ENCODE measurements at regions not wholly inside any gene's neighbourhood (a gene's known extent, or its start where the extent isn't known, plus 50 kb on each side); places are given as distances from the start of the nearest gene placed in this dataset.

DNA sequence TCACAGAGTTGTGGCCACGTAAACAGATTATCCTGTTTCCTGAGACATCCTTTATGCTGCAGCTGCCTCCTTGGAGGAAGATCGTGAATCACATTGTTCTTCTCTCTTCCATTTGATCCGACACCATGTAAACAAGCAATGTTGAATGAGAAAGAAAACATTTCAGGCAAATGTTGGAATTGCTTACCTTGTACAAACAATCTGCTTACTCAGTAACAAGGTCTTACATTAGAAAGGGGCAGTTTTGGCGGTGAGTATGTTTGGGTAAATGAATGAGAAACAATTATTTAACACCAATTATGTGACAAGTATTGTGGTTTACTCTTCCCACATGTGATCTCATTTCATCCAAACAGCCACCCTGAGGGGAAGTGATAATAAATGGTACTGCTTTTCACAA, 637.8 kb downstream of the RAB28 start (continued):
- TF ChIP-seq, protein P1, sequence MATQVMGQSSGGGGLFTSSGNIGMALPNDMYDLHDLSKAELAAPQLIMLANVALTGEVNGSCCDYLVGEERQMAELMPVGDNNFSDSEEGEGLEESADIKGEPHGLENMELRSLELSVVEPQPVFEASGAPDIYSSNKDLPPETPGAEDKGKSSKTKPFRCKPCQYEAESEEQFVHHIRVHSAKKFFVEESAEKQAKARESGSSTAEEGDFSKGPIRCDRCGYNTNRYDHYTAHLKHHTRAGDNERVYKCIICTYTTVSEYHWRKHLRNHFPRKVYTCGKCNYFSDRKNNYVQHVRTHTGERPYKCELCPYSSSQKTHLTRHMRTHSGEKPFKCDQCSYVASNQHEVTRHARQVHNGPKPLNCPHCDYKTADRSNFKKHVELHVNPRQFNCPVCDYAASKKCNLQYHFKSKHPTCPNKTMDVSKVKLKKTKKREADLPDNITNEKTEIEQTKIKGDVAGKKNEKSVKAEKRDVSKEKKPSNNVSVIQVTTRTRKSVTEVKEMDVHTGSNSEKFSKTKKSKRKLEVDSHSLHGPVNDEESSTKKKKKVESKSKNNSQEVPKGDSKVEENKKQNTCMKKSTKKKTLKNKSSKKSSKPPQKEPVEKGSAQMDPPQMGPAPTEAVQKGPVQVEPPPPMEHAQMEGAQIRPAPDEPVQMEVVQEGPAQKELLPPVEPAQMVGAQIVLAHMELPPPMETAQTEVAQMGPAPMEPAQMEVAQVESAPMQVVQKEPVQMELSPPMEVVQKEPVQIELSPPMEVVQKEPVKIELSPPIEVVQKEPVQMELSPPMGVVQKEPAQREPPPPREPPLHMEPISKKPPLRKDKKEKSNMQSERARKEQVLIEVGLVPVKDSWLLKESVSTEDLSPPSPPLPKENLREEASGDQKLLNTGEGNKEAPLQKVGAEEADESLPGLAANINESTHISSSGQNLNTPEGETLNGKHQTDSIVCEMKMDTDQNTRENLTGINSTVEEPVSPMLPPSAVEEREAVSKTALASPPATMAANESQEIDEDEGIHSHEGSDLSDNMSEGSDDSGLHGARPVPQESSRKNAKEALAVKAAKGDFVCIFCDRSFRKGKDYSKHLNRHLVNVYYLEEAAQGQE (IDR thresholded peaks at IDR 0.05; ENCODE audit: unreplicated experiment): no peak
- TF ChIP-seq EZH2phosphoT487 (IDR thresholded peaks at IDR 0.05; ENCODE audit: unreplicated experiment): no peak

DNA sequence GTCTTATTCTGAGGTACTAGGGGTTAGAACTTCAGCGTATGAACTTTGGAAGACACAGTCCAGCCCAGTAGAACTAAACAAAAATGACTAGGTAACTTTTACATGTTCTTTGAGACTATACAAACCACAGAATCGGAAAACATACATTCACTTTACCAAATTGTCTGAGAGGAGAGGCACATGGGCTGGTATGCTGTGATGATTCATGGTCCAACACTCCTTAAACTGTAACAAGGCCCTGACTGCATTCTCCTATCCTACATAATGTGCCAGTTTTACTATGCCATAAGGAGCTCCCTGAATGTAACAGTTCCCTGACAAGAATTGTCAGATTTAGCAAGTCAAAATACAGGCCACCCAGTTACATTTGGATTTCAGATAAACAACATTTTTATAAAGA, 640.0 kb downstream of the RAB28 start:
- no peaks in the 10 kb centered on the region for H3K79me2 ChIP-seq (replicated peaks; ENCODE audit: insufficient read depth)
- no peaks in the 10 kb centered on the region for H4K20me1 ChIP-seq (replicated peaks; ENCODE audit: insufficient read depth)
- H3K4me2 ChIP-seq: no peak overlapping the region
- H3K4me3 ChIP-seq: no peak overlapping the region
- no peak overlapping the region for H3K27ac Mint-ChIP-seq
- H3K9me2 ChIP-seq (ENCODE audit: insufficient read depth): no peaks in the 10 kb centered on the region; the same call in 1 of the 2 replicates
- H3K36me3 Mint-ChIP-seq (ENCODE audit: low read depth): no peaks in the 10 kb centered on the region
- H3K27me3 Mint-ChIP-seq (ENCODE audit: insufficient read depth, low read depth, poor library complexity): peaks cover 1% of the 10 kb centered on the region
- H2AFZ ChIP-seq: no peak overlapping the region
- no peaks in the 10 kb centered on the region for H3K36me3 ChIP-seq (ENCODE audit: insufficient read depth)
- ATAC-seq: no peak
- no peak overlapping the region for H3K4me3 Mint-ChIP-seq
- H3K9me3 Mint-ChIP-seq: no peaks in the 10 kb centered on the region; the same call in 2 of the 3 replicates
- H3K4me1 Mint-ChIP-seq: peaks cover 9% of the 10 kb centered on the region
- no peak overlapping the region for H3K27ac ChIP-seq (ENCODE audit: low read depth)
- no peaks in the 10 kb centered on the region for H3F3A ChIP-seq (replicated peaks; ENCODE audit: low read depth)
- no peaks in the 10 kb centered on the region for H3K27me3 ChIP-seq (ENCODE audit: insufficient read depth)
- 0 out of 2 replicates have a peak, but pooled peaks cover 9% of the 10 kb centered on the region for H3K4me1 ChIP-seq (ENCODE audit: insufficient read depth)
- no peak for DNase-seq (ENCODE audit: low spot score)
- TF ChIP-seq, protein P2, sequence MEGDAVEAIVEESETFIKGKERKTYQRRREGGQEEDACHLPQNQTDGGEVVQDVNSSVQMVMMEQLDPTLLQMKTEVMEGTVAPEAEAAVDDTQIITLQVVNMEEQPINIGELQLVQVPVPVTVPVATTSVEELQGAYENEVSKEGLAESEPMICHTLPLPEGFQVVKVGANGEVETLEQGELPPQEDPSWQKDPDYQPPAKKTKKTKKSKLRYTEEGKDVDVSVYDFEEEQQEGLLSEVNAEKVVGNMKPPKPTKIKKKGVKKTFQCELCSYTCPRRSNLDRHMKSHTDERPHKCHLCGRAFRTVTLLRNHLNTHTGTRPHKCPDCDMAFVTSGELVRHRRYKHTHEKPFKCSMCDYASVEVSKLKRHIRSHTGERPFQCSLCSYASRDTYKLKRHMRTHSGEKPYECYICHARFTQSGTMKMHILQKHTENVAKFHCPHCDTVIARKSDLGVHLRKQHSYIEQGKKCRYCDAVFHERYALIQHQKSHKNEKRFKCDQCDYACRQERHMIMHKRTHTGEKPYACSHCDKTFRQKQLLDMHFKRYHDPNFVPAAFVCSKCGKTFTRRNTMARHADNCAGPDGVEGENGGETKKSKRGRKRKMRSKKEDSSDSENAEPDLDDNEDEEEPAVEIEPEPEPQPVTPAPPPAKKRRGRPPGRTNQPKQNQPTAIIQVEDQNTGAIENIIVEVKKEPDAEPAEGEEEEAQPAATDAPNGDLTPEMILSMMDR (conservative IDR thresholded peaks at IDR 0.05; ENCODE audit: low read depth in 2 of 2): no peak
- TF ChIP-seq POLR2AphosphoS5 (IDR thresholded peaks at IDR 0.05; ENCODE audit: low read depth): no peak
- TF ChIP-seq JUNB (IDR thresholded peaks at IDR 0.05; ENCODE audit: unreplicated experiment): no peak
- TF ChIP-seq EZH2phosphoT487 (IDR thresholded peaks at IDR 0.05; ENCODE audit: unreplicated experiment): no peak
- no peak for TF ChIP-seq EZH2 (IDR thresholded peaks at IDR 0.05; ENCODE audit: low read depth, unreplicated experiment)
- TF ChIP-seq, protein P3, sequence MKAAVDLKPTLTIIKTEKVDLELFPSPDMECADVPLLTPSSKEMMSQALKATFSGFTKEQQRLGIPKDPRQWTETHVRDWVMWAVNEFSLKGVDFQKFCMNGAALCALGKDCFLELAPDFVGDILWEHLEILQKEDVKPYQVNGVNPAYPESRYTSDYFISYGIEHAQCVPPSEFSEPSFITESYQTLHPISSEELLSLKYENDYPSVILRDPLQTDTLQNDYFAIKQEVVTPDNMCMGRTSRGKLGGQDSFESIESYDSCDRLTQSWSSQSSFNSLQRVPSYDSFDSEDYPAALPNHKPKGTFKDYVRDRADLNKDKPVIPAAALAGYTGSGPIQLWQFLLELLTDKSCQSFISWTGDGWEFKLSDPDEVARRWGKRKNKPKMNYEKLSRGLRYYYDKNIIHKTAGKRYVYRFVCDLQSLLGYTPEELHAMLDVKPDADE (IDR thresholded peaks at IDR 0.05): no peak
- TF ChIP-seq, protein P4, sequence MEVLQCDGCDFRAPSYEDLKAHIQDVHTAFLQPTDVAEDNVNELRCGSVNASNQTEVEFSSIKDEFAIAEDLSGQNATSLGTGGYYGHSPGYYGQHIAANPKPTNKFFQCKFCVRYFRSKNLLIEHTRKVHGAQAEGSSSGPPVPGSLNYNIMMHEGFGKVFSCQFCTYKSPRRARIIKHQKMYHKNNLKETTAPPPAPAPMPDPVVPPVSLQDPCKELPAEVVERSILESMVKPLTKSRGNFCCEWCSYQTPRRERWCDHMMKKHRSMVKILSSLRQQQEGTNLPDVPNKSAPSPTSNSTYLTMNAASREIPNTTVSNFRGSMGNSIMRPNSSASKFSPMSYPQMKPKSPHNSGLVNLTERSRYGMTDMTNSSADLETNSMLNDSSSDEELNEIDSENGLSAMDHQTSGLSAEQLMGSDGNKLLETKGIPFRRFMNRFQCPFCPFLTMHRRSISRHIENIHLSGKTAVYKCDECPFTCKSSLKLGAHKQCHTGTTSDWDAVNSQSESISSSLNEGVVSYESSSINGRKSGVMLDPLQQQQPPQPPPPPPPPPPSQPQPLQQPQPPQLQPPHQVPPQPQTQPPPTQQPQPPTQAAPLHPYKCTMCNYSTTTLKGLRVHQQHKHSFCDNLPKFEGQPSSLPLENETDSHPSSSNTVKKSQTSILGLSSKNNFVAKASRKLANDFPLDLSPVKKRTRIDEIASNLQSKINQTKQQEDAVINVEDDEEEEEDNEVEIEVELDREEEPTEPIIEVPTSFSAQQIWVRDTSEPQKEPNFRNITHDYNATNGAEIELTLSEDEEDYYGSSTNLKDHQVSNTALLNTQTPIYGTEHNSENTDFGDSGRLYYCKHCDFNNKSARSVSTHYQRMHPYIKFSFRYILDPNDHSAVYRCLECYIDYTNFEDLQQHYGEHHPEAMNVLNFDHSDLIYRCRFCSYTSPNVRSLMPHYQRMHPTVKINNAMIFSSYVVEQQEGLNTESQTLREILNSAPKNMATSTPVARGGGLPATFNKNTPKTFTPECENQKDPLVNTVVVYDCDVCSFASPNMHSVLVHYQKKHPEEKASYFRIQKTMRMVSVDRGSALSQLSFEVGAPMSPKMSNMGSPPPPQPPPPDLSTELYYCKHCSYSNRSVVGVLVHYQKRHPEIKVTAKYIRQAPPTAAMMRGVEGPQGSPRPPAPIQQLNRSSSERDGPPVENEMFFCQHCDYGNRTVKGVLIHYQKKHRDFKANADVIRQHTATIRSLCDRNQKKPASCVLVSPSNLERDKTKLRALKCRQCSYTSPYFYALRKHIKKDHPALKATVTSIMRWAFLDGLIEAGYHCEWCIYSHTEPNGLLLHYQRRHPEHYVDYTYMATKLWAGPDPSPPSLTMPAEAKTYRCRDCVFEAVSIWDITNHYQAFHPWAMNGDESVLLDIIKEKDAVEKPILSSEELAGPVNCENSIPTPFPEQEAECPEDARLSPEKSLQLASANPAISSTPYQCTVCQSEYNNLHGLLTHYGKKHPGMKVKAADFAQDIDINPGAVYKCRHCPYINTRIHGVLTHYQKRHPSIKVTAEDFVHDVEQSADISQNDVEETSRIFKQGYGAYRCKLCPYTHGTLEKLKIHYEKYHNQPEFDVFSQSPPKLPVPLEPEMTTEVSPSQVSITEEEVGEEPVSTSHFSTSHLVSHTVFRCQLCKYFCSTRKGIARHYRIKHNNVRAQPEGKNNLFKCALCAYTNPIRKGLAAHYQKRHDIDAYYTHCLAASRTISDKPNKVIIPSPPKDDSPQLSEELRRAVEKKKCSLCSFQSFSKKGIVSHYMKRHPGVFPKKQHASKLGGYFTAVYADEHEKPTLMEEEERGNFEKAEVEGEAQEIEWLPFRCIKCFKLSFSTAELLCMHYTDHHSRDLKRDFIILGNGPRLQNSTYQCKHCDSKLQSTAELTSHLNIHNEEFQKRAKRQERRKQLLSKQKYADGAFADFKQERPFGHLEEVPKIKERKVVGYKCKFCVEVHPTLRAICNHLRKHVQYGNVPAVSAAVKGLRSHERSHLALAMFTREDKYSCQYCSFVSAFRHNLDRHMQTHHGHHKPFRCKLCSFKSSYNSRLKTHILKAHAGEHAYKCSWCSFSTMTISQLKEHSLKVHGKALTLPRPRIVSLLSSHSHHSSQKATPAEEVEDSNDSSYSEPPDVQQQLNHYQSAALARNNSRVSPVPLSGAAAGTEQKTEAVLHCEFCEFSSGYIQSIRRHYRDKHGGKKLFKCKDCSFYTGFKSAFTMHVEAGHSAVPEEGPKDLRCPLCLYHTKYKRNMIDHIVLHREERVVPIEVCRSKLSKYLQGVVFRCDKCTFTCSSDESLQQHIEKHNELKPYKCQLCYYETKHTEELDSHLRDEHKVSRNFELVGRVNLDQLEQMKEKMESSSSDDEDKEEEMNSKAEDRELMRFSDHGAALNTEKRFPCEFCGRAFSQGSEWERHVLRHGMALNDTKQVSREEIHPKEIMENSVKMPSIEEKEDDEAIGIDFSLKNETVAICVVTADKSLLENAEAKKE (CRISPR knock-in tag; IDR thresholded peaks at IDR 0.05): no peak
- TF ChIP-seq NANOG (IDR thresholded peaks at IDR 0.05; ENCODE audit: borderline replicate concordance): no peak
- TF ChIP-seq STAT1 (IDR thresholded peaks at IDR 0.05; ENCODE audit: unreplicated experiment): no peak
